ENCODE measurements at regions not wholly inside any gene's neighbourhood (a gene's known extent, or its start where the extent isn't known, plus 50 kb on each side); places are given as distances from the start of the nearest gene placed in this dataset.

DNA sequence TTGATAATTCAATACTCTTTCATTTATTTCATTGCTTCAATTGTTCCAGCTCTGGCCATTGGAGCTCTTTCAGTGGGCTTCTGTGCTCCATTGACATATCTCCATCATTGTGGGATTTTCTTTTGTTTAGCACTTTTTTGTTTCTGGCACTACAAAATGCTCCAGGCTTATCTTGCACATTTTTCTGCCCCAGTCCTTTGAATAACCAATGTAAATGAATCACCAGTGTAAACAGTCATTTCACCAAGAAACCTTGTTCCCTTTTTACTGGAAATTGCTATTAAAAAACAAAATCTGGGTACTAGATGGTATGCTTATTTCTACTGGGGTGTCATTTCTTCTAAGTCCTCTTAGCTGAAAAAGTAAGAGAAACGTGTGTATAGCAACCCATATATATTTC lies 173.0 kb upstream of the LYPLAL1 start:
- DNase-seq (no peak), ATAC-seq (no peak)
- TF ChIP-seq, protein P1, sequence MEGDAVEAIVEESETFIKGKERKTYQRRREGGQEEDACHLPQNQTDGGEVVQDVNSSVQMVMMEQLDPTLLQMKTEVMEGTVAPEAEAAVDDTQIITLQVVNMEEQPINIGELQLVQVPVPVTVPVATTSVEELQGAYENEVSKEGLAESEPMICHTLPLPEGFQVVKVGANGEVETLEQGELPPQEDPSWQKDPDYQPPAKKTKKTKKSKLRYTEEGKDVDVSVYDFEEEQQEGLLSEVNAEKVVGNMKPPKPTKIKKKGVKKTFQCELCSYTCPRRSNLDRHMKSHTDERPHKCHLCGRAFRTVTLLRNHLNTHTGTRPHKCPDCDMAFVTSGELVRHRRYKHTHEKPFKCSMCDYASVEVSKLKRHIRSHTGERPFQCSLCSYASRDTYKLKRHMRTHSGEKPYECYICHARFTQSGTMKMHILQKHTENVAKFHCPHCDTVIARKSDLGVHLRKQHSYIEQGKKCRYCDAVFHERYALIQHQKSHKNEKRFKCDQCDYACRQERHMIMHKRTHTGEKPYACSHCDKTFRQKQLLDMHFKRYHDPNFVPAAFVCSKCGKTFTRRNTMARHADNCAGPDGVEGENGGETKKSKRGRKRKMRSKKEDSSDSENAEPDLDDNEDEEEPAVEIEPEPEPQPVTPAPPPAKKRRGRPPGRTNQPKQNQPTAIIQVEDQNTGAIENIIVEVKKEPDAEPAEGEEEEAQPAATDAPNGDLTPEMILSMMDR (IDR thresholded peaks at IDR 0.05) = no peak
- Histone ChIP-seq H3K4me1 (no peaks in the 10 kb centered on the region), H3K9me3 (peaks cover 4% of the 10 kb centered on the region), H3K27ac (no peak overlapping the region), H3K27me3 (no peaks in the 10 kb centered on the region), H3K36me3 (no peaks in the 10 kb centered on the region), H3K4me3 (no peak overlapping the region)
- intact Hi-C loops (cut with DNase I) = no loop called here

DNA sequence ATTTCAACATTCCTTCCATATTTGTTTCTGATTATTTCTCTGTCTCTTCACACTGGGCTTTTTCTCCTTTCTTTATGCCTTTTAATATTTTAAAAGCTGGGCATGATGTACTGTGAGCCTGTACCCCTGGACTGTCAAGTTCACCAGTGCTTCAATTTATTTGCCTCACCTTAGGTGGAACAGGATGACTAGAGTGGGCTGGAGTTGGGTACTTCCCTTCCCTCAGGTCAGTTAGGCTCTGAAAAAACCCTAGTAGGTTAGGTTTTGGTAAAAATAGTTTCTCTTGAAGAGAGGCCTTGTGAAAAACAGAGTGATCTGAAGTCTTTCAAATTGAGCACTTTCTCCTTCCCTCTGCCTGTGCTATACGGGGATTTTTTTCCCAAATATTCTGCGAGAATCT lies 163.0 kb upstream of the LYPLAL1 start:
- Histone ChIP-seq H3K4me1 (no peaks in the 10 kb centered on the region), H3K36me3 (no peaks in the 10 kb centered on the region), H3K4me3 (no peak overlapping the region), H3K9me3 (no peaks in the 10 kb centered on the region), H3K27me3 (no peaks in the 10 kb centered on the region), H3K27ac (no peak overlapping the region)
- intact Hi-C loops (cut with DNase I) = no loop called here
- TF ChIP-seq, protein P1 (IDR thresholded peaks at IDR 0.05) = no peak
- ATAC-seq = no peak
- DNase-seq = no peak

DNA sequence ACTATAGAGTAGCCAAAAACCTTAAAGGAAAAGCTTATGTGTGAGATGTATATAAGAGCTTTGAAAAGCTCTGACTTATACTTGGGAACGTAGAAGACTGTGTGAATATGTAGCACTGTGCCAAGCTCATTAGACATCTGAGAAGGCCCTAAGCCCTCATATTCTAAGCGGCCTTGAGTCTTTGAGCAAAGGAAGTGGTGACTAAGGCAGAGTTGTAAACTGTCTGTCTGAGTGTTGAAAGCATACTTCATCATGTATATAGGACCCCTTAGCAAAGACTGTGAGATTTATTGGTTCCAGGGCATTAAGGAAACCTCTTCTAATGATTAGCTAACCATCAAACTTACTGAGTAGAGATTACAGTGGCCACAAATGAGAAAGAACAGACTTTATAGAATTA lies 153.3 kb upstream of the LYPLAL1 start:
- intact Hi-C loops (cut with DNase I) = no loop called here
- H3K4me1 ChIP-seq = no peaks in the 10 kb centered on the region
- TF ChIP-seq, protein P1 (IDR thresholded peaks at IDR 0.05) = no peak
- H3K36me3 ChIP-seq = no peaks in the 10 kb centered on the region
- H3K27ac ChIP-seq = no peak overlapping the region
- no peak overlapping the region for H3K4me3 ChIP-seq
- no peaks in the 10 kb centered on the region for H3K27me3 ChIP-seq
- H3K9me3 ChIP-seq = no peaks in the 10 kb centered on the region
- ATAC-seq (no peak), DNase-seq (no peak)

DNA sequence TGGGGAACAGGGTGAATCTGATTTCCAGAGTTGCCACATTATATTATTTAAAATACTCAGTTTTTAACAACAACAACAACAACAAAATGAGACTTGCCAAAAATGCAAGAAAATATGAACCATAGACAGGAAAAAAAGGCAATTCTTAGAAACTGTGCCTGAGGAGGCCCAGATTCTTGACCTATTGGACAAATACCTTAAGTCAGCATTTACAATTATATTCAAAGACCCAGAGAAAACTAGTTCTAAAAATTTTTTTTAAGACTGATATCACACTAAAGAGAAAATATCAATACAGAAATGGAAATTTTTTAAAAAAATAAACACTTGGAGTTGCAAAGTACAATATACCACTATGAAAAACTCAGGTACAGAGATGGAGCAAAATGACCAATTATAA lies 152.8 kb upstream of the LYPLAL1 start:
- ATAC-seq = no peak

DNA sequence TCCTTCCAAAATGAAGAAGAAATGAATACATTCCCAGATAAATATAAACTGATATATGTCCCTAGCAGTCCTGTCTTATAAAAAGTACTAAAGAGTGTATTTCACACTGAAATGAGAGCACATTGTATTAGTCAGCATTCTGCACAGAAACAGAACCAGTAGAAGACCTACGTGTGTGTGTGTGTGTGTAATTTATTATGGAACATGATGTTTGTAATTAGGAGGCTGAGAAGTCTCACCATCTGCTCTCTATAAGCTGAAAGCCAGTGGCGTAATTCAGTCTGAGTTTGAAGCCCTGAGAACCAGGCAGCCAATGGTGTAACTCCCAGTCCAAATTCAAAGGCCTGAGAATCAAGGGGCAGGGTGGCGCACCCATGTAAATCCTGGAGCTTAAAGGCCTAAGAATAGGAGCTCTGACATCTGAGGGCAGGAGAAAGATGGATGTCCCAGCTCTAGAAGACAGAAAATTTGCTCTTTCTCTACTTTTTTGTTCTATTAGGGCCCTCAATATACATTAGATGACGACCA lies 146.5 kb upstream of the LYPLAL1 start:
- TF ChIP-seq, protein P1 (IDR thresholded peaks at IDR 0.05) = no peak
- Histone ChIP-seq H3K27me3 (no peaks in the 10 kb centered on the region), H3K4me3 (no peak overlapping the region), H3K9me3 (no peaks in the 10 kb centered on the region), H3K36me3 (no peaks in the 10 kb centered on the region), H3K27ac (no peak overlapping the region), H3K4me1 (no peaks in the 10 kb centered on the region)
- DNase-seq (no peak), ATAC-seq (no peak)
- intact Hi-C loops (cut with DNase I) = no loop called here

More for the DNA sequence above, 152.8 kb upstream of the LYPLAL1 start:
- Histone ChIP-seq H3K27me3 (no peaks in the 10 kb centered on the region), H3K4me1 (no peaks in the 10 kb centered on the region), H3K4me3 (no peak overlapping the region), H3K36me3 (no peaks in the 10 kb centered on the region), H3K9me3 (no peaks in the 10 kb centered on the region), H3K27ac (no peak overlapping the region)
- intact Hi-C loops (cut with DNase I) = no loop called here
- TF ChIP-seq, protein P1 (IDR thresholded peaks at IDR 0.05) = no peak
- DNase-seq = no peak

DNA sequence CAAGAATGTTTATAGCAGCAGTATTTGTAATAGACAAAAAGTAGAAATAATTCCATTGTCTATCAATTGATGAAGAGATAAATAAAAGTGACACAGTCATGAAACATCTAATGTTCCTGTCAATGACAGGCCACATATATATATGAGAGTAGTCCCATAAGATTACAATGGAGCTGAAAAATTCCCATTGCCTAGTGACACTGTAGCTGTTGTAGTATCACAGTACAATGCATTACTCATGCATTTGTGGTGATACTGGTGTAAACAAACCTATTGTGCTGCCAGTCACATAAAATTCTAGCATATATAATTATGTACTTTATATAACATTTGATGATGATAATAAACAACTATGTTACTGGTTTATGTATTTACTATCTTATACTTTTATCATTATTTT lies 141.9 kb upstream of the LYPLAL1 start:
- ATAC-seq = no peak
- Histone ChIP-seq H3K9me3 (no peaks in the 10 kb centered on the region), H3K4me1 (no peaks in the 10 kb centered on the region), H3K4me3 (no peak overlapping the region), H3K27me3 (no peaks in the 10 kb centered on the region), H3K36me3 (no peaks in the 10 kb centered on the region), H3K27ac (no peak overlapping the region)
- TF ChIP-seq, protein P1 (IDR thresholded peaks at IDR 0.05) = no peak
- DNase-seq = no peak
- intact Hi-C loops (cut with DNase I) = no loop called here
